ENCODE measurements at regions not wholly inside any gene's neighbourhood (a gene's known extent, or its start where the extent isn't known, plus 50 kb on each side); places are given as distances from the start of the nearest gene placed in this dataset.

DNA sequence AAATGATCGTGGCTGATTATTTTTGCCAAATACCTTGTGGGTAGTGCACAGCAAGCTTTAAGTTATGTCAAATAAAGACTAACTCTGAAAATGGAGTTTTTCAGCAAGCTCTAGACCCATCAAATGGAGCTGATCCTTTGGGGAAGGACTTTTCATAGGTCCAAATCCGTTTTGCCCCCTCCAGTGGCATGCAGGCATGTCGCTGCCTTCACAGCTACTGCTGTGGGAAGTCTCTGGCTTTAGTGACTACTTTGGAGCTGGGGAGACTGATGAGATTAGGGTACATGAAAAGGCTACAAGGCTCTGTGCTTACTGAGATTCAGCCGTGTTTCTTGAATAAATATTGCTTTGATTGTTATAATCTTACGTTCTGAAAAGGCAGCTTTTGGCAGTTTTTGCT is 106.6 kb upstream of the HS3ST1 start:
- TF ChIP-seq, protein P1, sequence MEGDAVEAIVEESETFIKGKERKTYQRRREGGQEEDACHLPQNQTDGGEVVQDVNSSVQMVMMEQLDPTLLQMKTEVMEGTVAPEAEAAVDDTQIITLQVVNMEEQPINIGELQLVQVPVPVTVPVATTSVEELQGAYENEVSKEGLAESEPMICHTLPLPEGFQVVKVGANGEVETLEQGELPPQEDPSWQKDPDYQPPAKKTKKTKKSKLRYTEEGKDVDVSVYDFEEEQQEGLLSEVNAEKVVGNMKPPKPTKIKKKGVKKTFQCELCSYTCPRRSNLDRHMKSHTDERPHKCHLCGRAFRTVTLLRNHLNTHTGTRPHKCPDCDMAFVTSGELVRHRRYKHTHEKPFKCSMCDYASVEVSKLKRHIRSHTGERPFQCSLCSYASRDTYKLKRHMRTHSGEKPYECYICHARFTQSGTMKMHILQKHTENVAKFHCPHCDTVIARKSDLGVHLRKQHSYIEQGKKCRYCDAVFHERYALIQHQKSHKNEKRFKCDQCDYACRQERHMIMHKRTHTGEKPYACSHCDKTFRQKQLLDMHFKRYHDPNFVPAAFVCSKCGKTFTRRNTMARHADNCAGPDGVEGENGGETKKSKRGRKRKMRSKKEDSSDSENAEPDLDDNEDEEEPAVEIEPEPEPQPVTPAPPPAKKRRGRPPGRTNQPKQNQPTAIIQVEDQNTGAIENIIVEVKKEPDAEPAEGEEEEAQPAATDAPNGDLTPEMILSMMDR (IDR thresholded peaks at IDR 0.05; ENCODE audit: low read depth, low read length, missing input control): no peak
- TF ChIP-seq, protein P2, sequence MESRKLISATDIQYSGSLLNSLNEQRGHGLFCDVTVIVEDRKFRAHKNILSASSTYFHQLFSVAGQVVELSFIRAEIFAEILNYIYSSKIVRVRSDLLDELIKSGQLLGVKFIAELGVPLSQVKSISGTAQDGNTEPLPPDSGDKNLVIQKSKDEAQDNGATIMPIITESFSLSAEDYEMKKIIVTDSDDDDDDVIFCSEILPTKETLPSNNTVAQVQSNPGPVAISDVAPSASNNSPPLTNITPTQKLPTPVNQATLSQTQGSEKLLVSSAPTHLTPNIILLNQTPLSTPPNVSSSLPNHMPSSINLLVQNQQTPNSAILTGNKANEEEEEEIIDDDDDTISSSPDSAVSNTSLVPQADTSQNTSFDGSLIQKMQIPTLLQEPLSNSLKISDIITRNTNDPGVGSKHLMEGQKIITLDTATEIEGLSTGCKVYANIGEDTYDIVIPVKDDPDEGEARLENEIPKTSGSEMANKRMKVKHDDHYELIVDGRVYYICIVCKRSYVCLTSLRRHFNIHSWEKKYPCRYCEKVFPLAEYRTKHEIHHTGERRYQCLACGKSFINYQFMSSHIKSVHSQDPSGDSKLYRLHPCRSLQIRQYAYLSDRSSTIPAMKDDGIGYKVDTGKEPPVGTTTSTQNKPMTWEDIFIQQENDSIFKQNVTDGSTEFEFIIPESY (IDR thresholded peaks at IDR 0.05): no peak
- no peak for TF ChIP-seq MAX (IDR thresholded peaks at IDR 0.05)
- no peak for TF ChIP-seq GABPA (IDR thresholded peaks at IDR 0.05 in 1 of 2, conservative IDR thresholded peaks at IDR 0.05 in 1 of 2)
- TF ChIP-seq SP1 (IDR thresholded peaks at IDR 0.05): no peak
